ENCODE measurements at regions not wholly inside any gene's neighbourhood (a gene's known extent, or its start where the extent isn't known, plus 50 kb on each side); places are given as distances from the start of the nearest gene placed in this dataset.

GRCh38 chr5:117880932-117881331 lies 1107.4 kb downstream of the DTWD2 start:
- no peak for DNase-seq

GRCh38 chr5:117877731-117878130 lies 1110.6 kb downstream of the DTWD2 start:
- DNase-seq, result no peak

DNA sequence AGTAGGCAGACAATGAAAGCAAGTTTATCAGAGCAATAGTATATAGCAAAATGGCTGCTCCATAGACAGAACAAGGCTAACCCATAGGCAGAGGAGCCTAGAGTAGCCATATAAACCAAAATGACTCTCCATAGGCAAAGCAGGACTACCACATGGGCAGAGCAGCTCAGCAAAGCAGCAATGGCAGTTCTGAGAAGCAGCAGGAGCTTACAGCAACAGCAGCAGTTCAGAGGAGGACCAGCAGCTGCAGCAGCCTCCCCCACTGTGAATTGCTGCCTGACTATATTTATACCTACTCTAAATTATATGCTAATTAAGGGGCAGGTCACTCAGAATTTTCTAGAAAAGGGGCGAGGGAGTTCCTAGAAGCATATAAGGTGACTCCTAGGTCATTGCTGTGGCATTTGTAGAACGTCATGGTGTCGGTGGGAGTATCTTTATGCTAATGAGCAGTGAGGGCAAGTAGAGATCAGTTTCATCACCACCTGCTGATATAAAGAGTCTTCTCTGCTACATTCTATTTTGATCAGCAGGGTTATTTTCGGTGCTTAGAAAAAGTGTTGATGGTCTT lies 1115.5 kb downstream of the DTWD2 start:
- DNase-seq, result no peak

GRCh38 chr5:117869596-117869995 lies 1118.8 kb downstream of the DTWD2 start:
- no peak for DNase-seq

- DNase-seq, result no peak
These were observed 1124.6 kb downstream of the DTWD2 start for GRCh38 chr5:117863586-117864296.

GRCh38 chr5:117860550-117860949 lies 1127.8 kb downstream of the DTWD2 start:
- no peak for DNase-seq

DNA sequence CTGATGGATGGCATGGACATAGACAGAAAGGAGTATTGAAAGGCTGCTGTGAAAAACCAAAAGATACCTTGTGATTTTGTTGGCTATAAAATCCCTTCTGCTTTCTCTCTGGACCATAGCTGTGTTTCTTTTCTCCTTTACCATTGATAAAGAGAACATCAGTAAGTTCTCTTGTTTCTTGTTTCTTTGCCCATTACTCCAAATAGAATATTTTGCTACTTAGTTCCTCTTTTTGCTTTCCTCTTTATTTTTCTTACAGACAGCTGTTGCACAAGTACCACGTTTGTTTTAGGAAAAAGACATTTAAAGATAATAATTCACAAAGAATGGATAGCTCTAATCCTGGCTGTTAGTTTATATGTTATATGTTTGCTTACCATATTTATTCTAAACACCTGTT lies 1129.2 kb downstream of the DTWD2 start:
- DNase-seq, result no peak

DNA sequence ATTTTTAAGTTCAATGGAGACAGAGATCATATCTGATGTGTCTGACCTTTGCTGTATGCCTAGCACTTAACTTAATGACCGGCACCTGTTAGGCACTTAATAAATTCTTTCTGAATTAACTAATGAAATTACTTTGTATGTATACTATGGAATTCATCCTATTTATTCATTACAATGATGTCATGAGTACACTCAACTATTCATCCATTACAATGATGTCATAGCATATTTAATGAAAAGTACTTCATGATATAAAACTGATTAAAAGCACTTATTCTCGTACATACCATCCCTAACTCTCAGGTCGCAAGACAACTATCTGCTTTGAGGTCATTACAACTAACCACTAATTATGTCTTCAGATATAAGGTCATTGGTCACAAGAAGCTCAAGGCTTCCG lies 1131.6 kb downstream of the DTWD2 start:
- no peak for DNase-seq

GRCh38 chr5:117837786-117838185 lies 1150.6 kb downstream of the DTWD2 start:
- DNase-seq, result no peak

DNA sequence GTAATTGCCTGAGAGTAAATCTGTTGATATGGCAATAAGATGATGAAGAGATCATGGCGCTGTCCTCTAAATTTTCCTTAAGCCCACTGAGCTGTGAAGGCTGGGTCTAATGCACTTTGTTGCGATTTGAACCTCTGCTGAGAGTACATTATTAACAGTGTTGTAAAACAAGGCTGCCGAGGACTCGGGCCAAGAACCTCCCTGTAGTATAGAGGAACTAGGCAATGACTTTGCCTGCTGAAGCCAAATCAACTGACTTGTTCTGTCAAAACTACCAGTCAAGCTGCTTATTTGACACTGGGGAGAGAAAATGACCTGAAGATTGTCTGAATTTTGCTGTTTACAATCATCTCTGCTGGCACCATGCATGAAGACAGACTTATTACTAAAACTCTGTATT lies 1154.7 kb downstream of the DTWD2 start:
- no peak for DNase-seq

GRCh38 chr5:117829646-117830045 lies 1158.7 kb downstream of the DTWD2 start:
- no peak for DNase-seq

DNA sequence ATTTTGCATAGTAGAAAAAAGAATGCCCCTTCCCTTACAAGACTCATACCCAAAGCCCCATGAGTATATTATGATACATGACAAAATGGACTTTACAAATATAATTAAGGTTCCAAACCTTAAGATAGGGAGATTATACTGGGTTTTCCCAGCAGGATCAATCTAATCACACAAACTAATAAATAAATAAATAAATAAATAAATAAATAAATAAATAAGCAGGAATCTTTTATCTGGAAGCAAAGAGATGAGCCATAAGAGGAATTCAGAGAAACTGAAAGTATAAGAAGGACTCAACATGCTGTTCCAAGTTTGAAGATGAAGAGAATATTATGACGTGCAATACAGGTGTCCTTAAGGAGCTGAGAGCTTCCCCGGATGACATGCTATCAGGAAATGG lies 1174.5 kb downstream of the DTWD2 start:
- no peak for DNase-seq

GRCh38 chr5:117812861-117813260 lies 1175.5 kb downstream of the DTWD2 start:
- no peak for DNase-seq

- no peak for DNase-seq
These were observed 1179.1 kb downstream of the DTWD2 start for GRCh38 chr5:117809251-117809650.

- DNase-seq, result no peak
These were observed 1183.3 kb downstream of the DTWD2 start for GRCh38 chr5:117805058-117805457.

- DNase-seq, result no peak
These were observed 1184.8 kb downstream of the DTWD2 start for GRCh38 chr5:117803533-117803932.

- DNase-seq, result no peak
These were observed 1186.8 kb downstream of the DTWD2 start for GRCh38 chr5:117801583-117801982.

DNA sequence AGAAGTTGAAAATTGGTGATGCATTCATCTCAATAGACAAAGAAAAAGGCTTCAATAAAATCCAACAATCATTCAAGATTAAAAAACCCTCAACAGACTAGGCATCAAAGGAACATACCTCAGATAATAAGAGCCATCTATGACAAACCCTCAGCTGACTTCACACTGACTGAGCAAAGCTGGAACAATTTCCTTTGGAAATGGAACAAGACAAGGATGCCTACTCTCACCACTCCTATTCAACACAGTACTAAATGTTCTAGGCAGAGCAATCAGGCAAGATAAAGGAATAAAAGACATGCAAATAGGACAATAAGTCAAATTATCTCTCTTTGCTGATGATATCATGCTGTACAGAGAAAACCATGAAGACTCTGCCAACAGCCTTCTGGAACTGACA lies 1188.1 kb downstream of the DTWD2 start:
- DNase-seq, result no peak

GRCh38 chr5:117794847-117795246 lies 1193.5 kb downstream of the DTWD2 start:
- DNase-seq, result no peak

DNA sequence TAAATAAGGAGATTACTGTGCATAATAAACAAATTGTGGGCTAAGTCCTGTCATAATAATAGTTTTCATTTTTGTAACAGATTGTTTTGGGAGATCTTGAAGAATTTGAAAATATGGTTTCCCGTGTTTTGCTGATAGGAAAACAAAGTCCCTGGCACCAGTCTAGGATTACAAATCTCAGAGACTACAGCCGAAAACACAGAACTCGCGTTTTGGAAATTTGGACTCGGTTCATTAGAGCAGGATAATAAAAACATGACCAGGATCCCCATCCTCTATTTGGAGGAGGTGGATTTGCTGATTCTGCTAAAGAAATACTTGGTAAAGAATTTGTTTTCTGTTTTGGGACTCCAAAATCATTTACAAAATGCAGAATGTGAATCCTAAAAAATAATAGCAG lies 1194.4 kb downstream of the DTWD2 start:
- DNase-seq, result no peak

- no peak for DNase-seq
These were observed 1195.9 kb downstream of the DTWD2 start for GRCh38 chr5:117792476-117792875.

DNA sequence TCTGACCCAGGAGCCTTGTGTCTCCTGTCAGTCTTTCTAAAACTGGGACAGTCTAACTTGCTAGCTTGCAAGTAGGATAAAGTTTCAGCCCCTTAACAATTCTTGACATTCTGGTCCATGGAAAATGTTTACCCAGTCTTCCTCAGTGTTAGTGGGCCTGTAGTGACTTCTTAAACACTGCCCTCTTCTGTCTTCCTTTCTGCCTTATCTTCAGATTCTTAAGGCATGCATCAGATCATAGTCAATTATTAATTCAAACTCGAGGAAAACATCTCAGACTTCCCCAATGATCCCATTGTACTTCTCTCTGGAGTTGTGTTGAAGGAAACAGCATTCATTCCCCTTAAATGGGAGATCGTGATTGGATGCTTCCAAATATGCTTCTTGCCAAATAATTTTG lies 1199.8 kb downstream of the DTWD2 start:
- DNase-seq, result no peak

- DNase-seq, result no peak
These were observed 1204.5 kb upstream of the SEMA6A start for GRCh38 chr5:117779171-117779570.

- DNase-seq, result no peak
These were observed 1202.4 kb upstream of the SEMA6A start for GRCh38 chr5:117776977-117777376.

DNA sequence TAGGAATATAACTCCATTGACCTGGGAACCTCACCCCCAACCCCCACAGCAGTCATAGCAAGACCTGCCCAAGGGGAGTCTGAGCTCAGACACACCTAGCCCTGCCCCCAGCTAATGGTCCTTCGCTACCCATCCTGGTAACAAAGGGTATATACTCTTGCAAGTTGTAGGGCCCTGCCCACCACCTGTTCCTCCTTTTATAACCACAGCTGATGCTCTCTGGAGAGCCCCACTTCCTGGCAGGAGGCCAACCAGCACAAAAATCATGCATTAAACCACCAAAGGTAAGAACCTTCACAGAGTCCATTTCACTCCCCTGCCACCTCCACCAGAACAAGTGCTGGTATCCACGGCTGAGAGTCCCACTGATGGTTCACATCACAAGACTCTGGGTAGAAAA lies 1195.3 kb upstream of the SEMA6A start:
- DNase-seq, result no peak
